Cardiac muscle cell (in vitro differentiated cells and primary cell): ENCODE measurements at regions not wholly inside any gene's neighbourhood (a gene's known extent, or its start where the extent isn't known, plus 50 kb on each side); places are given as distances from the start of the nearest gene placed in this dataset.

ENCODE experiments used
- DNase-seq, 2 donors: peaks; one replicate each; pipeline versions ENCODE4 v3.0.0 to v3.0.0-alpha.2; 2010 to 2017; ENCODE audit warnings: low read depth in 1 of 2, low spot score in 1 of 2
- H3K27ac ChIP-seq: fragments of 200-600 bp; sonication (generic); 2 replicates; pipeline ENCODE4 v1.5.1; 2016
- H3K27me3 ChIP-seq: fragments of 200-600 bp; sonication (generic); 2 replicates; pipeline ENCODE4 v1.6.0; 2016; ENCODE audit warnings: control low read depth
- H3K36me3 ChIP-seq: fragments of 200-600 bp; sonication (generic); 2 replicates; pipeline ENCODE4 v1.5.1; 2016; ENCODE audit warnings: control low read depth
- H3K4me1 ChIP-seq: fragments of 200-600 bp; sonication (generic); 2 replicates; pipeline ENCODE4 v1.8.1; 2017; ENCODE audit warnings: low read depth, mild to moderate bottlenecking, mixed run types
- H3K4me3 ChIP-seq: fragments of 200-600 bp; sonication (generic); 2 replicates; pipeline ENCODE4 v1.5.1; 2016; ENCODE audit warnings: mild to moderate bottlenecking
- H3K9me3 ChIP-seq: fragments of 200-600 bp; sonication (generic); 2 replicates; pipeline ENCODE4 v1.5.1; 2017; ENCODE audit warnings: low read depth, mild to moderate bottlenecking, control low read depth
- TF ChIP-seq, protein P1 (sequence below): IDR thresholded peaks from 2 replicates; pipeline ENCODE4 v1.5.1; 2012; ENCODE audit warnings: low read depth, mild to moderate bottlenecking, low read length

DNA sequence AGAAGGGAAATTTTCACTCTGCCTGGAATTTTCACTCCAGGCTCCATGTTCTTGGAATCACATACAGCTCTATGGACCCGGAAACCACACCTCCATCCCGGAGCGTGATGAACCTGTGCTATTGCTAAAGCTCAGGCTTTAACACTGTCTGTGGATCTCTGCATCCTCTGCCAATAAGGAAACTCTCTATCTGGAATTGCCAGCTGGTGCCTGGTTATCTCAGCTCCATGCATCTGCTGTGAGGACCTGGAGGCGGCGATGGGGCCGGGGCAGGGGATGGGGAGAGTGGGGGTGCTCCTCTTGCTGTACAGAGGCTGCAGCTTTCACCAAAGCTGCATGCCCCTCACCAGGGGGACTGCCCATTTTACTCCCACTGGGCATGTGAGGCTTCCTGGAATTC, 754.0 kb upstream of the SOX11 start:
- H3K4me1 ChIP-seq = peaks cover 9% of the 10 kb centered on the region
- H3K27me3 ChIP-seq = no peaks in the 10 kb centered on the region
- no peak overlapping the region for H3K4me3 ChIP-seq
- no peak overlapping the region for H3K27ac ChIP-seq
- DNase-seq = no peak
- H3K9me3 ChIP-seq = no peaks in the 10 kb centered on the region
- TF ChIP-seq, protein P1, sequence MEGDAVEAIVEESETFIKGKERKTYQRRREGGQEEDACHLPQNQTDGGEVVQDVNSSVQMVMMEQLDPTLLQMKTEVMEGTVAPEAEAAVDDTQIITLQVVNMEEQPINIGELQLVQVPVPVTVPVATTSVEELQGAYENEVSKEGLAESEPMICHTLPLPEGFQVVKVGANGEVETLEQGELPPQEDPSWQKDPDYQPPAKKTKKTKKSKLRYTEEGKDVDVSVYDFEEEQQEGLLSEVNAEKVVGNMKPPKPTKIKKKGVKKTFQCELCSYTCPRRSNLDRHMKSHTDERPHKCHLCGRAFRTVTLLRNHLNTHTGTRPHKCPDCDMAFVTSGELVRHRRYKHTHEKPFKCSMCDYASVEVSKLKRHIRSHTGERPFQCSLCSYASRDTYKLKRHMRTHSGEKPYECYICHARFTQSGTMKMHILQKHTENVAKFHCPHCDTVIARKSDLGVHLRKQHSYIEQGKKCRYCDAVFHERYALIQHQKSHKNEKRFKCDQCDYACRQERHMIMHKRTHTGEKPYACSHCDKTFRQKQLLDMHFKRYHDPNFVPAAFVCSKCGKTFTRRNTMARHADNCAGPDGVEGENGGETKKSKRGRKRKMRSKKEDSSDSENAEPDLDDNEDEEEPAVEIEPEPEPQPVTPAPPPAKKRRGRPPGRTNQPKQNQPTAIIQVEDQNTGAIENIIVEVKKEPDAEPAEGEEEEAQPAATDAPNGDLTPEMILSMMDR = no peak
- H3K36me3 ChIP-seq = no peaks in the 10 kb centered on the region

GRCh38 chr2:4942441-4942840, 749.7 kb upstream of the SOX11 start:
- no peak for DNase-seq
- no peaks in the 10 kb centered on the region for H3K36me3 ChIP-seq
- H3K27ac ChIP-seq = no peak overlapping the region
- TF ChIP-seq, protein P1 = no peak
- H3K4me3 ChIP-seq = no peak overlapping the region
- H3K9me3 ChIP-seq = no peaks in the 10 kb centered on the region
- H3K27me3 ChIP-seq = no peaks in the 10 kb centered on the region
- H3K4me1 ChIP-seq = peaks cover 5% of the 10 kb centered on the region

GRCh38 chr2:4947911-4948310, 744.3 kb upstream of the SOX11 start:
- no peaks in the 10 kb centered on the region for H3K9me3 ChIP-seq
- H3K4me1 ChIP-seq = no peaks in the 10 kb centered on the region
- H3K4me3 ChIP-seq = no peak overlapping the region
- no peaks in the 10 kb centered on the region for H3K36me3 ChIP-seq
- TF ChIP-seq, protein P1 = no peak
- no peaks in the 10 kb centered on the region for H3K27me3 ChIP-seq
- H3K27ac ChIP-seq = no peak overlapping the region
- DNase-seq = no peak

DNA sequence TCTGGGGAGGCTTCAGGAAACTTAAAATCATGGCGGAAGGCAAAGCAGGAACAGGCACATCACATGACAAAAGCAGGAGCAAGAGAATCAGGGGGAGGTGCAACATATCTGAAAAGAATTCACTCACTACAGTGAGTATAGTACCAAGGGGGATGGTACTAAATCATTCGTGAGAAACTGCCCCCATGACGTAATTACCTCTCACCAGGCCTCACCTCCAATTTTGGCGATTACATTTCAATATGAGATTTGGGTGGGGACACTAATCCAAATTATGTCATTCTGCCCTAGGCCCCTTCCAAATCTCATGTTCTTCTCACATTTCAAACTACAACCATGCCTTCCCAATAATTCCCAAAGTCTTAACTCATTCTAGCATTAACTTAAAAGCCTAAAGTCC, 740.8 kb upstream of the SOX11 start:
- Histone ChIP-seq H3K4me3 (no peak overlapping the region), H3K9me3 (no peaks in the 10 kb centered on the region), H3K36me3 (no peaks in the 10 kb centered on the region), H3K27me3 (no peaks in the 10 kb centered on the region), H3K27ac (no peak overlapping the region), H3K4me1 (no peaks in the 10 kb centered on the region)
- DNase-seq = no peak
- TF ChIP-seq, protein P1 = no peak

DNA sequence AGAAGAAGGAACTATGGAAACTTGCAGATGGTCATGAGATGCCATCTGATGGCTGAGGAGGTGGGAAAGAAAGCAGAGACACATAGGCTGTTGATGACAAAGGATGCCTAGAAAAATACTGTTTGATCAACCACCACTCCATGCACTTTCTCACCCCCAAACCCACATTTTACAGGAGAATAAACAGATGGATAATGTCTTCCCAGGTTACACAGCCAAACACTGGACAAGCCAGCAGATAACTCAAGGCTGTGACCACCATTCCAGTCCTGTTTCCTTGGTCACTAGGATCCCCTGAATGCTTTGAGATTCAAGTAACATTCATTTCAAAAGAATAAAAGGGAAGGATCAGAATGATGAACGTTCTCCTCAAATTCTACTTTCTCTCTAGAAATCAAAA, 733.0 kb upstream of the SOX11 start:
- no peaks in the 10 kb centered on the region for H3K36me3 ChIP-seq
- no peak for DNase-seq
- no peaks in the 10 kb centered on the region for H3K4me1 ChIP-seq
- no peaks in the 10 kb centered on the region for H3K9me3 ChIP-seq
- H3K4me3 ChIP-seq = no peak overlapping the region
- TF ChIP-seq, protein P1 = no peak
- no peaks in the 10 kb centered on the region for H3K27me3 ChIP-seq
- no peak overlapping the region for H3K27ac ChIP-seq

DNA sequence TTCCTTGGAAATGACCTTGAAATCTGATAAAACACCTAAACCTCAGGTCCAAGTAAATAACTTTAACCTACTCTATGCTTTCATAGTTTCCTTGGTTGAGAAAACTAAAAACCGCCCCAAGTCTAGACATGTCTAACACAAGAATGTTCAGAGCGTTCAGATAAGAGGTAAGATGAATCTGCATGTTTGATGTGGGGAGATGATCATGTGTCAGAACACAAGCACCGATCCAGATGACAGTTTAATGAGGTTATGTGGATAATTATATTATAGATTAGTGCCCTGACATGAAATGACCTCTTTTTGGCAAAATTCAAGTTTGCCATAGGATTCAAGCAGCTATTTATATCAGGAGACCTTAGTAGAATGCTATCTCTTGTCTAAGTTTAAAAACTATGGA, 729.8 kb upstream of the SOX11 start:
- Histone ChIP-seq H3K4me1 (no peaks in the 10 kb centered on the region), H3K36me3 (no peaks in the 10 kb centered on the region), H3K27ac (no peak overlapping the region), H3K27me3 (no peaks in the 10 kb centered on the region), H3K9me3 (no peaks in the 10 kb centered on the region), H3K4me3 (no peak overlapping the region)
- DNase-seq = no peak
- TF ChIP-seq, protein P1 = no peak
